Pulmonary artery endothelial cell (primary cell): ENCODE measurements at regions not wholly inside any gene's neighbourhood (a gene's known extent, or its start where the extent isn't known, plus 50 kb on each side); places are given as distances from the start of the nearest gene placed in this dataset.

Source experiments
- DNase-seq: peaks from one replicate; pipeline ENCODE4 v3.0.0-alpha.2; 2011; ENCODE audit warnings: low read depth, low spot score

GRCh38 chr16:87061243-87061920, 255.8 kb downstream of the C16orf95 start:
- no peak for DNase-seq

- DNase-seq = peak; percentile 41
Observed at GRCh38 chr16:87062569-87063442, 254.4 kb downstream of the C16orf95 start.

GRCh38 chr16:87063543-87063942, 253.6 kb downstream of the C16orf95 start:
- no peak for DNase-seq

- DNase-seq = no peak
Observed at GRCh38 chr16:87064731-87065445, 252.3 kb downstream of the C16orf95 start.

- DNase-seq = no peak
Observed at GRCh38 chr16:87065446-87066132, 251.6 kb downstream of the C16orf95 start.

GRCh38 chr16:87066133-87067002, 250.8 kb downstream of the C16orf95 start:
- DNase-seq = no peak

- DNase-seq = no peak
Observed at GRCh38 chr16:87067003-87067556, 250.1 kb downstream of the C16orf95 start.

GRCh38 chr16:87067836-87068761, 249.1 kb downstream of the C16orf95 start:
- no peak for DNase-seq

- no peak for DNase-seq
Observed at GRCh38 chr16:87068762-87069150, 248.4 kb downstream of the C16orf95 start.

- DNase-seq = no peak
Observed at GRCh38 chr16:87070657-87071056, 246.5 kb downstream of the C16orf95 start.

GRCh38 chr16:87072101-87072500, 245.1 kb downstream of the C16orf95 start:
- no peak for DNase-seq

- DNase-seq = no peak
Observed at GRCh38 chr16:87074641-87075318, 242.4 kb downstream of the C16orf95 start.

- no peak for DNase-seq
Observed at GRCh38 chr16:87075319-87075860, 241.8 kb downstream of the C16orf95 start.

GRCh38 chr16:87076331-87076949, 240.8 kb downstream of the C16orf95 start:
- no peak for DNase-seq

GRCh38 chr16:87076950-87077749, 240.0 kb downstream of the C16orf95 start:
- peak; percentile 51 for DNase-seq

- DNase-seq = no peak
Observed at GRCh38 chr16:87077750-87078127, 239.5 kb downstream of the C16orf95 start.

GRCh38 chr16:87080571-87081167, 236.5 kb downstream of the C16orf95 start:
- no peak for DNase-seq
